HepG2 (cell line): ENCODE measurements at regions not wholly inside any gene's neighbourhood (a gene's known extent, or its start where the extent isn't known, plus 50 kb on each side); places are given as distances from the start of the nearest gene placed in this dataset.

Experiments used
- HDAC1 ChIP-seq: sonication (generic); formaldehyde crosslinking; IDR thresholded peaks from 2 replicates; pipeline ENCODE4 v1.5.1; 2020; ENCODE audit warnings: mild to moderate bottlenecking, missing genetic modification reagents
- NR2C2 ChIP-seq: sonication (generic); formaldehyde crosslinking; IDR thresholded peaks from 2 replicates; pipeline ENCODE4 v1.4.0; 2020; ENCODE audit warnings: missing genetic modification reagents, mild to moderate bottlenecking, moderate library complexity, borderline replicate concordance
- PRPF4 ChIP-seq: fragments of 200-400 bp; formaldehyde crosslinking; IDR thresholded peaks from 2 replicates; pipeline ENCODE4 v1.6.1; 2016; ENCODE audit warnings: low read length, low read depth; ENCODE audit not compliant: poor library complexity, severe bottlenecking
- SRSF1 ChIP-seq: fragments of 200-400 bp; formaldehyde crosslinking; optimal IDR thresholded peaks from 2 replicates; pipeline ENCODE3; 2017; ENCODE audit warnings: mild to moderate bottlenecking, low read depth, low read length, moderate library complexity
- ZNF44 ChIP-seq: sonication (generic); formaldehyde crosslinking; IDR thresholded peaks from 2 replicates; pipeline ENCODE4 v1.5.1; 2020; ENCODE audit warnings: mild to moderate bottlenecking, missing genetic modification reagents
- ZNF550 ChIP-seq: sonication (generic); formaldehyde crosslinking; IDR thresholded peaks from 2 replicates; pipeline ENCODE4 v1.4.0; 2020; ENCODE audit warnings: mild to moderate bottlenecking, missing genetic modification reagents, borderline replicate concordance
- TF ChIP-seq, protein P1 (sequence below): sonication (generic); formaldehyde crosslinking; IDR thresholded peaks from 2 replicates; pipeline ENCODE4 v1.5.0; 2020; ENCODE audit warnings: missing genetic modification reagents, mild to moderate bottlenecking, borderline replicate concordance
- TF ChIP-seq, protein P2 (sequence below): sonication (generic); formaldehyde crosslinking; IDR thresholded peaks from 2 replicates; pipeline ENCODE4 v1.4.0; 2020; ENCODE audit warnings: missing genetic modification reagents
- TF ChIP-seq, protein P3 (sequence below): sonication (generic); formaldehyde crosslinking; IDR thresholded peaks from 2 replicates; pipeline ENCODE4 v1.4.0; 2020; ENCODE audit warnings: missing genetic modification reagents, borderline replicate concordance

DNA sequence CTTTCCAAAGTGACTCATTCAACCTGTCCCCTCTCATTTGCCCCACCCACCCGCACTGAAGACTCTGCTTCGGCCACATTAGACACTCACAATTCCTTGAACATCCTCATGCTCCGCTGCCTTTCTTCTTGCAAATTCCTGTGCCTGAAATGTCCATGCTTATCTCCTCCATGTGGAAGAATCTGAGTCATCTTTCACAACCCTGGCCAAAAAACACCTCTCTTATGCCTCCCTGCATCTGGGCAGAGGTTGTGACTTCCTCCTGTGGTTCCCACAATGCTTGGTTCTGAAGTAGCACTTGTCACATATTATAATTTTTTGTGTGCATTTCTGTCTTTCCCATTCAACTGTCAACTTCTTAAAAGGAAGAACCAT is 238.6 kb downstream of the ENC1 start (continued):
- TF ChIP-seq, protein P1, sequence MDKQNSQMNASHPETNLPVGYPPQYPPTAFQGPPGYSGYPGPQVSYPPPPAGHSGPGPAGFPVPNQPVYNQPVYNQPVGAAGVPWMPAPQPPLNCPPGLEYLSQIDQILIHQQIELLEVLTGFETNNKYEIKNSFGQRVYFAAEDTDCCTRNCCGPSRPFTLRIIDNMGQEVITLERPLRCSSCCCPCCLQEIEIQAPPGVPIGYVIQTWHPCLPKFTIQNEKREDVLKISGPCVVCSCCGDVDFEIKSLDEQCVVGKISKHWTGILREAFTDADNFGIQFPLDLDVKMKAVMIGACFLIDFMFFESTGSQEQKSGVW (CRISPR knock-in tag): no peak
- TF ChIP-seq ZNF44 (CRISPR knock-in tag) (no peak), SRSF1 (no peak), HDAC1 (CRISPR knock-in tag) (no peak), ZNF550 (CRISPR knock-in tag) (no peak), NR2C2 (CRISPR knock-in tag) (no peak), PRPF4 (no peak)
- TF ChIP-seq, protein P2, sequence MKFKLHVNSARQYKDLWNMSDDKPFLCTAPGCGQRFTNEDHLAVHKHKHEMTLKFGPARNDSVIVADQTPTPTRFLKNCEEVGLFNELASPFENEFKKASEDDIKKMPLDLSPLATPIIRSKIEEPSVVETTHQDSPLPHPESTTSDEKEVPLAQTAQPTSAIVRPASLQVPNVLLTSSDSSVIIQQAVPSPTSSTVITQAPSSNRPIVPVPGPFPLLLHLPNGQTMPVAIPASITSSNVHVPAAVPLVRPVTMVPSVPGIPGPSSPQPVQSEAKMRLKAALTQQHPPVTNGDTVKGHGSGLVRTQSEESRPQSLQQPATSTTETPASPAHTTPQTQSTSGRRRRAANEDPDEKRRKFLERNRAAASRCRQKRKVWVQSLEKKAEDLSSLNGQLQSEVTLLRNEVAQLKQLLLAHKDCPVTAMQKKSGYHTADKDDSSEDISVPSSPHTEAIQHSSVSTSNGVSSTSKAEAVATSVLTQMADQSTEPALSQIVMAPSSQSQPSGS: no peak
- TF ChIP-seq, protein P3, sequence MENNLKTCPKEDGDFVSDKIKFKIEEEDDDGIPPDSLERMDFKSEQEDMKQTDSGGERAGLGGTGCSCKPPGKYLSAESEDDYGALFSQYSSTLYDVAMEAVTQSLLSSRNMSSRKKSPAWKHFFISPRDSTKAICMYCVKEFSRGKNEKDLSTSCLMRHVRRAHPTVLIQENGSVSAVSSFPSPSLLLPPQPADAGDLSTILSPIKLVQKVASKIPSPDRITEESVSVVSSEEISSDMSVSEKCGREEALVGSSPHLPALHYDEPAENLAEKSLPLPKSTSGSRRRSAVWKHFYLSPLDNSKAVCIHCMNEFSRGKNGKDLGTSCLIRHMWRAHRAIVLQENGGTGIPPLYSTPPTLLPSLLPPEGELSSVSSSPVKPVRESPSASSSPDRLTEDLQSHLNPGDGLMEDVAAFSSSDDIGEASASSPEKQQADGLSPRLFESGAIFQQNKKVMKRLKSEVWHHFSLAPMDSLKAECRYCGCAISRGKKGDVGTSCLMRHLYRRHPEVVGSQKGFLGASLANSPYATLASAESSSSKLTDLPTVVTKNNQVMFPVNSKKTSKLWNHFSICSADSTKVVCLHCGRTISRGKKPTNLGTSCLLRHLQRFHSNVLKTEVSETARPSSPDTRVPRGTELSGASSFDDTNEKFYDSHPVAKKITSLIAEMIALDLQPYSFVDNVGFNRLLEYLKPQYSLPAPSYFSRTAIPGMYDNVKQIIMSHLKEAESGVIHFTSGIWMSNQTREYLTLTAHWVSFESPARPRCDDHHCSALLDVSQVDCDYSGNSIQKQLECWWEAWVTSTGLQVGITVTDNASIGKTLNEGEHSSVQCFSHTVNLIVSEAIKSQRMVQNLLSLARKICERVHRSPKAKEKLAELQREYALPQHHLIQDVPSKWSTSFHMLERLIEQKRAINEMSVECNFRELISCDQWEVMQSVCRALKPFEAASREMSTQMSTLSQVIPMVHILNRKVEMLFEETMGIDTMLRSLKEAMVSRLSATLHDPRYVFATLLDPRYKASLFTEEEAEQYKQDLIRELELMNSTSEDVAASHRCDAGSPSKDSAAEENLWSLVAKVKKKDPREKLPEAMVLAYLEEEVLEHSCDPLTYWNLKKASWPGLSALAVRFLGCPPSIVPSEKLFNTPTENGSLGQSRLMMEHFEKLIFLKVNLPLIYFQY (CRISPR knock-in tag): no peak
- TF ChIP-seq, all 625 proteins: peak for 0
